Ishikawa (cell line): ENCODE measurements at regions not wholly inside any gene's neighbourhood (a gene's known extent, or its start where the extent isn't known, plus 50 kb on each side); places are given as distances from the start of the nearest gene placed in this dataset.

Experiments used
- EGR1 ChIP-seq: IDR thresholded peaks from 2 replicates; pipeline ENCODE4 v1.6.1; 2012
- EP300 ChIP-seq: IDR thresholded peaks from 2 replicates; pipeline ENCODE4 v1.6.1; 2012; ENCODE audit warnings: borderline replicate concordance
- MAX ChIP-seq: IDR thresholded peaks from 2 replicates; pipeline ENCODE4 v1.6.1; 2012
- NFIC ChIP-seq: IDR thresholded peaks from 2 replicates; pipeline ENCODE4 v1.6.1; 2012
- REST ChIP-seq: IDR thresholded peaks from 2 replicates; pipeline ENCODE4 v1.6.1; 2012; ENCODE audit warnings: low read depth, mild to moderate bottlenecking

DNA sequence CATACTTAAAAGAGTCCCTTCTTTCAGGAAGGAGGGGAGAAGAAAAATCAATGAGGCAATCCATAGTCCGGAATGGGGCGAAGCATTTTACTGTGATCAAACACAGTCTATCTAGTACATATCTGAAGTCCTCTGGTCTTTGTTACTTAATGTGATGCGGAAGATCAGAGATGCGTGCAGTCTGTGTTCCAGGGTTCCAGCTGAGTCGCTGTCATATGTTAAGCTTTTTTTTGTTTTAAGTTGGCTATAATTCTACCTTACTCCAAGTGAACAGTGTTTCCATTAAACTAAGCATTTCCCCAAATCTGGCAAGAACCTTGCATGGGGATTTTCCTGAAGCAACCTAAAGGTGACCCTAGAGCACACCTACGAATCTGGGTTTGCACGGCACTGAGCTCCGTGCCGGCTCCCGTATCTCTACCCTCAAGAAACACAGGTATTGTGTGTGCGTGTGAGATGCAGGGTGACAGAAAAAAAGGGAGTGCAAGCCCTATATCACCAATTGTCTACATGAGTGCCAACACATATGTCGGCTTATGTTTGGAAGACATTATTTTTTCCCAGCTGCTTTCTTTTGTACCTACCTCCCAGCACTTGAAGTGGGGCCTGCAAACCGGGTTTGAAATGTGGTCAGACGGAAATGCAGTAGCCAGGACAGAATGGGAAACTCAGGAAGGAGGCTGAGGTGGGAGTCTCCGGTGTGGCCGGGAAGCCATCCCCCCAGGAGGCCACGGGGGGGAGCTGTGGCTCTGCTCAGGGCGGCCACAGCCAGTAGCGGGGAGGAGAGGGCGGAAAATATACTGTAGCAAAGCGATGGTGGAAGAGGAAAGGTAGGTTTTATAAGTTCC lies 435.8 kb upstream of the MGMT start:
- TF ChIP-seq EP300 (no peak), EGR1 (no peak), REST (no peak), MAX (no peak), NFIC (no peak)
